Germinal center (tissue), 1 donor: ENCODE measurements at regions not wholly inside any gene's neighbourhood (a gene's known extent, or its start where the extent isn't known, plus 50 kb on each side); places are given as distances from the start of the nearest gene placed in this dataset.

ENCODE experiments used
- DNase-seq: peaks from one replicate; pipeline ENCODE4 v3.0.0; 2012; ENCODE audit warnings: mixed read lengths, low spot score

DNA sequence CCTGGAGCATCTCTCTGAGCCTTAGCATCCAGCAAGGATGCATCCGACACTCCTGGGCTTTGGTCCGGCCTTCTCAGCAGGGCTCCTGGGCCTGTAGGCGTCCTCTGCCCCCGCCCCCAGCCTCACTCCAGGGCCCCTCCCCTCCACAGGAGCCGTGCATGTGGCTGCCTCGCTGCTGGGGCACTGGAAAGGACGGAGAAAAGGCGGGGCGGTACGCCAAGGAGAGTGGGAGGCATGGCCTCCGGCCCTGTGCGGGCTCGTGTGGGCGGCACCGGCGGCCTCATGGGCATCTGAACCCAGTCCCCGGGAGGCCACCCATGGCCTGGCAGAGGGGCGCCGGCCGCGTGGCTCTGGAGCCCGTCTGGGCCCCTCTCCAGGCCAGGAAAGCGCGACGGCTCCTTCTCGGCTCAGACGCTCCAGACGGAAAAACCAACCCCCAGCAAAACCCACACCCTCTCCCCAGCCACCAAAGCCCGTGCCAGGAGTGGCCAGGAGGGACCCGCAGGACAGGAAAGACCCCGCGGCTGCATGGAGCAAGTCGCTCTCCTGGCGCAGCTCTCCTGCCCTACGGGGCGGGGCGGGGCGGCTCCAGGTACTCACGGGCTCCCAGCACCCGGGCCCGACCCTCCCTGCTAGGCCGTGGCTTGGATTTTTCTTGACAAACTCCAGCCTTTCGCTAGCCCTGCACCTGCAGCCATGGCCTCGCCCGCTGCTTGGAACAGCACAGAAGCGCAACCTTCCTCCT is 419.9 kb downstream of the QKI start:
- no peak for DNase-seq

DNA sequence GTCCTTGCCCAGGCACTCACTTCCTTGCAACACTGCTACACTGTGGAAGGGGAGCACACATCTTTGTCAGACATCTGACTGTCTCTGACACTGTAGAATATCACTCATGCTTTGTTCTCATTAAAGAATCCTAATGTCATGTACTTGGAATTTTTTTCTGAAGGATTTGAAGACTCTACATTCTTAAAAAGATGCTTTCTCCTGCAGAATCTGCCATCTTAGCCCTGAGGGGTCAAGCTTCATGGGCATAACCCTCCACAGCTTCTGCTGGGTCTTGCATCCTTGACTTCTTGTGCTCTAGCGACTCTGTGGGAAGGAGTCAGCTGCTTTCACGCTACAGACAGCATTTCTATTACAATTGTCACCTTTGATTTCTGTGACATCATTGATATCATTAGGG is 417.2 kb downstream of the QKI start:
- no peak for DNase-seq

DNA sequence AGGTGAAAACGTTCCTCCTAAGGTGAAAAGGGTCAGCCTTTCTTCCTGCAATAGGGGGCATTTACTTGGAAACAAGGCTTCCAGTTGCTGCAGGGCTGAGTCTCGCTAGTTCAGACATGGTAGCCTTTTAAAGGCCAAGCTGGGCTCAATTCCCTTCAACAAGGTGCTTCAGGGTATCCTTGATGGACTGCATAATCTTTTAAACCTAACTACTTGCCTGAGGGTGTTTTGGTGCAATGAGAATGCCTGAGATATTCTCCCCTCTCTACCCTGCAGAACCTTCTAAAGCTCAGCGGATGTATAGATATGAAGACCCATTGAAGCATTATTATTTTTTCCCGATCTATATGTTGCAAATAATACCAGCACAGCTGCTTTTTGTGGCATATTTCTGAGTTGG is 416.1 kb downstream of the QKI start:
- DNase-seq: no peak

DNA sequence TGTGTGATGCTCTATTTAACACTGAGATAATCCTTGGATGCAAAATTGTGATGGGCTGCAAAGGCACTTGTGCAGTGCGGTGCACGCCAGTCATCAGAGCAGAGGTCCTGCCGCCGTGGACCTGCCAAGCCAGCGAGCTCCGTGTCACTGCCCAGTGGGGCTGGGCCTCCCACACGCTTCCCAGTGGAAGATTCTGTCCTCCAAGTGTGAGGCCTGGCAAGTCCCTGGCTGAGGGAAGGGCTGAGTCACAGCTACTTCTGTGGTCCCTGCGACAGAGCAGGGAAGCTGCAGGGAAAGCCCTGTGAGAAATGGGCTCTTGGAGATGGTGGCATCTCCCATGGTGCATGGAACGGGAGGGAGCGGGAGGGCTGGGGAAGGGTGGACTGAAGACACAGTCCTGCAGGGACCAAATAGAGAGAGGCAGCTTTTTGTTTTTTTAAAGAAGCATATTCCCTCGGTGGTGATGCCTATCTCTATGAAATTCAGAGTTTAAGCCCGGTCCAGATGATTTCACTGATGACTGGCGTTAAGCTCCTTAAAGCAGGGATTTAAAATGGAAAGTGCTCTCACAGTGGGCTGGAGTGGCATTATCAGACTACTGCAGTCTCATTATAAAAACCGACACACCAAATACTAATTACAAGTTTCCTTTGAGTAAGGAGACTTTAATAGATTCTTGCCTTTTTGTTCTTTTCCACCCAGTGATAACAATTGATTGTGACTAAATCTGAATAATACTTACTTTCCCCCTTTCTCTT is 413.7 kb downstream of the QKI start:
- no peak for DNase-seq

DNA sequence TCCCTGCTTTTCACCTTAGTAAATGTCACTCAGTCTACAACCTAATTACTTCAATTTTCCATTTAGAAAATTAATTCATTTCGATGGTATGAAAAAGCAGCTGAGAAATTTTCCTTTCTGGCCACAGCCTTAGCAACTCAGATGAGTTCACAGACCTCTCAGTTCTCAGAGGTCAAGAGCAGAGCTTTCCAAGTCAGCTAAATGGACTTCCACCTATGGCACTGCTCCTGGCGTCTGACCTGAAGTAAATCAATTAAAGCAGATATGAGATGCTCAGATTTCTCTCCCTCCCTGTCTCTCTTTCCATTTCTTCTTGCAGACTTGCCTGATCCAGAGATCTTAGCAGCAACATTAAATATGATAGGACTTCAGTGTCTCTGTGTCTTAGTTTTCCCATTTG is 412.6 kb downstream of the QKI start:
- DNase-seq: no peak

DNA sequence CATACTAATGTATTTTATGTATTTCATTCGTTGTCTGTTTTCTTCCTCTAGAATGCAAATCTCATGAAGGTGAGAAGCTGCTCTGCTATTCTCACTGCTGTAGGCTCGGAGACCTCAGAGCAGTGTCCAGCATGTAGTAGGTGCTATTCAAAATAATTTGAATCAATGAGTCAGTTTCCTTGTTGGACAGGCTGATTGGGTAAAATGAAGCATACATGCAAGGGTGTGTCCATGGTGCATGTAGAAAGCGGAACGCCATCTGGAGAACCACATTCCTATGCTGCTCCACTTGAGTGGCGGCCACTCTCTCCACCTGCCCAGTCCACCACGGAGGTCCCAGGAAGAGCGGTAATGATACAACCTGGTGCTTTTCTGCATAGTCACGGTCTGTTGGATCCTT is 412.1 kb downstream of the QKI start:
- no peak for DNase-seq

DNA sequence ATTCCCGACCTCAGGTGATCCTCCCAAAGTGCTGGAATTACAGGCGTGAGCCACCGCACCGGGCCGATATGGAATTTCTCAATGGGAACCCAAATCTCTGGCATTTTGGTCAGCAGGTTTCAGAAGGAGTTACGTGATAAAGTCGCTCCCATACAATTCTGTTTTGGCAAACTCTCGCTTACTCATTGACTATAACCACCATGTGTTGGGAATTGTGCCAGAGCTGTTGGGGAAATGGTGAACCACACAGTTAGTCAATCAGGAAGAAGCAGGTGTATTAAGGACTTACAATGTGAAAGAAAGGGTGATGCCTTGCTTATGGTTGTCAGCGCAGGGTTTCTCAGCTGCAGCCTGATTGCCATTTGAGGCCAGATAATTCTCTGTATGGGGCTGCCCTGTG is 410.5 kb downstream of the QKI start:
- no peak for DNase-seq

DNA sequence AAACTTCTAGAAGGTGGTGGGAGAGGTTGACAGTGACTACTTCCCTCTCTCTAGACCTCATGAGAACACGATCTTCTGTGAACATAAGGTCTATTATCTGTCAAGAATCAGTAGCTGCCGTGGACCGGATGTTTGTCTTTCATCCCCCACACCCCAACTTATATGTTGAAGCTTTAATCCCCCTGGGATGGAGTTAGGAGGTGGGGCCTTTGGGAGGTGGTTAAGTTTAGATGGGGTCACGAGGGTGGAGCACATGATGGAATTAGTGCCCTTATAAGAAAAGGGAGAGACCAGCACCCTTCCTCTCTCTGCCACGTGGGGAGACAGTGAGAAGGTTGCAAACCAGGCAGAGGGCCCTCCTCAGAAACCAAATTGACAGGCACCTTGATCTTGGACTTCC is 409.1 kb downstream of the QKI start:
- DNase-seq: no peak

DNA sequence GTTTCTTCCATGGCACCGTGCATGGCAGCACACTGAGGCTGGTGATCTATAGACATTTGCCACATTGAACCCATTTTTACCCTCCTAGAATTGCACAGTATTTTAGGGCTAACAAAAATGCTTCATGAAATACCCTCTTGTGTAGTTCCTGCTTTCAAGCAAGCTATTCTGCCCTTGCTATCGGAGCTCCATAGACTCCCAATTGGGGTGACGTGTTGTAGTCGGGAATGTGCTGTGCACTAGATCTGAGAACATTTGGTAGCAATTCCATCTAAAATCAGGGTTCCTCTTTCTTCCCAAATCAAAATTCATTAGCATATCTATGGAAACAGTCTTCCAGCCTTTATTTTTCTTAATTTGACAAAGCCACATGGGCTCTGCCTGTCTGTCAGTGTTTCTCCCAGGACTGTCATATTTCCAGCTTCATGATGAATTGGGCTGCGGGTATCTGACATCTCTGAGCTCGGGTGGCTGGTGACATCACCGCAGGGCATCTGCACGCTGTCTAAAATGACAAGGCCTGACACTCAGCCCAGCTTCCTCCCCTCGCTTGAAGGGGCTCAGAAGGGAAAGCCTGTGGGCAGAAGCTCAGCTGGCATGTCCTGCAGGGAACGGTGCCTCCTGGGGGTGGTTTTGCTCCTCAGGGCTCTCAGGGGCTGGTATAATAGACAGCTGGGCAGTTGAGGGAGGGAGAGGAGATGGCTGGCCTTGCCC is 406.4 kb downstream of the QKI start:
- no peak for DNase-seq

DNA sequence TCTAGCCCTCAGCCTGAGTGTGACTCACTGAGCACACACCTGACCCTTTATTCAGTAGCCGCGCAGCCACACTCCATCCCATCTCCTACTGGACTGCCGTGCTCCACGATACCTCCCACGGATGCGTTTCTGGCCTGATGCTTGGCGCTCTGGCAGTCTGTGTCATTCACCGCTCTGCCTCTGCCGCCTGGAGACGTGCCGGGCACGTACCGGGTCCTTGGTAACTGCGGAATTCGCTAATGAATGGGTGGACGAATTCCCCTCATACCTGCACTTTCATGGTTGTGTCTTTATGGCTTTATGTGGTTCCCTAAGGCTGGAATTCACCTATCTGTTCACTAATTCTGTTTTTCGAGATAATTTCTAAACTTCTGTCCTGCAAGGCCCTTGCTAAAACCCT is 405.7 kb downstream of the QKI start:
- no peak for DNase-seq

DNA sequence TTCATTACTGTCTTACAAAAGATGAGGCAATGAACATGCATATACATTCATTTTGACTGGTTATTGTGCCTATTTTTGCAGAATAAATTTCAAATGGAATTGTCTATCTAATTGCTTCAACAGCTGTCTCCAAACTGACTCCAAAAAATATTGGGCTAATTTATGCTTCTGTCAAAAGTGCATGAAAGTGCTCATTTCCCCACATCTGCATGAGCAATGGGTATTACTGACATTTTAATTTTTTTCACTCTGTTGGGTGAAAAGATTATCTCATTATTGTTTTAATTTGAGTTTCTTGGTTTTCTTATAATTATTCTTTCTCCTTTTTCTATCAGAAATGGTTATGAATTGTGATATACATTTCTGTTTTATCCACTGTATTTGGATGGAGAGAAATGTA is 404.2 kb downstream of the QKI start:
- no peak for DNase-seq

DNA sequence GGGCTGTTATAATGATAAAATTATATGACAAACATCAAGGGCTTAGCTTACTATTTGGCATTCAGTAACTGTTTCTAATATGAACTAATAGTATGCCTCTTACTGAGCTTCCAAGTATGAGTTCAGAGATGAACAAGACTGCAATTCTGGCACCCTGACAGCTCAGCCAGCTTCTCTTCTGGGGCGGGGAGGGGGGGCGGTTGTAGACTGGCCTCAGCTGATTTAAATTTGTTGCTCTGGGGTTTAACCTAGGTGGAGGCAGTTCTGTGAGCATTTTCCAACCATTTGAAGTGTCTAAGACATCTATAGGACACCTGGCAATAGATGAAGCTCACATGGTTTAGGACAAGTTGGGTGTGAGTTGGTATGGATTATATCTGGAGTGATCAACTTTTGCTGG is 401.9 kb downstream of the QKI start:
- no peak for DNase-seq

DNA sequence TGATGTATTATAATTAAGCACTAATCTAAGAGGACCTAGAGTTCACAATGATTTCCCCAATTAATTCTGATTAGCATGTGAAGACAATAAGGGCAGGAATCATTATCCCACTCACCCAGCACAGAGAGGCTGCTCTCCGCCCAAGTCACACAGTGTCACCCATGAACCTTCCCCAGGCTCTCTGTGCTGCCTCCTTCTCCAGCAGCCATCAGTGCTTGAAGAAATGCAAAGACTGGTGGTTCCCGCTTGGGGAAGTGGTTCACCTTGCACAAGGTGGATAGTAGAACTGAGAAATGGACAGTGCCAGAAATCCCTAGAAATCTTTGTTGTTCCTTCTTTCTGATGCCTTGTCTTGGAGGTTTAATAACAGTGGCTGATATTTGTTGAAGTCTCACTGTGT is 401.3 kb downstream of the QKI start:
- DNase-seq: no peak

DNA sequence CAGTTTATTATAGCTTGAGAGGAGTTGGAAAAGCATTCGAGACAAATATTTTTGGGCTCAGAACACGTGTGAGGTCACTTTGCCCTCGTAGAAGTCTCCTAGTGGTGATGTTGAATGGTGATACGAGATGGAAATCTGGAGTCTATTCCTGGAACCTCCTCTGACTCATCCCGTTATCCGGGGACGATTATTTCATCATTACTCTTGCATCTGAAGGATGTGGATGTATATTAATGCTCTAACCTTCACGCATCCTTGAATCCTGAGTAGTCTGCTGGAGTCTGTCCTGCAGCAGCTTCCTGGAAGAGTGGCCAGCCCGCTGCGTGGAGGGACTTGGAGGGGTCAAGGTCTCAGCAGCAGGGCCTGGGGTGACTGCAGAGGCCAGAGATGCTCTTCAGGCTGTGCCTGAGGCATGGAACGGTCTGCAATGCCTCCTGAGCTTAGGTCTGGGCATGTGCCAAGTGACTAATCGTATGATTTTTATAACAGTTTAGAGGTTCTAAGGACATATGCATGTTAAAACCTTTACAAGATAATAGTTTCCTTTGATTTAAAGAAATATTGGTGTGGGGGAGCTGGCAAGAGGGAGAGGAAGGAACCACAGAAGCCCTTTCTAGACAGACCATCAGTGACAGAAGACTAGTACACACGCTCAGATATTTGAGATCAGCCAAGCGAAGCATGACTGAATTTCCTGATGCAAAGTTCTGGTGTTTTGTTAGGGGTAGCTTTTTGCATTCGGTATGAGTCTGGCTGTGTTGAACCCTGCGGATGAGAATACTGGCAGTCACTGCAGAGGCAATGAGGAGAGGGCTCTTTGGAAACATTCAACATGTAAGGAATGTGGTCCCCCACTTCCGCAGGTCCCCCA is 400.2 kb downstream of the QKI start:
- peak; percentile 41 for DNase-seq

DNA sequence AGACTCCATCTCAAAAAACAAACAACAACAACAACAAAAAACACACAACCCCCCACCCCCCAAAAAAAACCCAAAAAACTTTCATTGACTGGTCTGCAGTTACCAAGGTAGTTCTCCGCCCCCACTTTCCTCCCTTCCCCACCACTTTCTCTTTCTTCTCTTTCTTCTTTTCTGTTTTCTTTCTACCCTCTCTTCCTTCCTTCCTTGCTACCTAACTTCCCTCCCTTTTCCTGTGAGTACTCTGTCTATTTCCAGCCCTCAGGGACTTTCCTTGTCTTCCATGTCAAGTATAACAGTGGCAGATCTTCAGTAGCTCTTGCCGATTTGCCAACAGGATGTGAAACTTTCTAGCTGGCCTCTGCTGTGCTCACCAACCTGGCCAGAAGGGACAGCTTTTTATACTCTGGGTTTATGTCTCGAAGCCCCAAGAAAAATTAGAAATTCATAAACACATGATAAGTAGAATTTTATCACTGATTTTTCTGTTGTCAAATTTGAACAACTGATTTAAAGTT is 399.5 kb downstream of the QKI start:
- DNase-seq: peak; percentile 23

DNA sequence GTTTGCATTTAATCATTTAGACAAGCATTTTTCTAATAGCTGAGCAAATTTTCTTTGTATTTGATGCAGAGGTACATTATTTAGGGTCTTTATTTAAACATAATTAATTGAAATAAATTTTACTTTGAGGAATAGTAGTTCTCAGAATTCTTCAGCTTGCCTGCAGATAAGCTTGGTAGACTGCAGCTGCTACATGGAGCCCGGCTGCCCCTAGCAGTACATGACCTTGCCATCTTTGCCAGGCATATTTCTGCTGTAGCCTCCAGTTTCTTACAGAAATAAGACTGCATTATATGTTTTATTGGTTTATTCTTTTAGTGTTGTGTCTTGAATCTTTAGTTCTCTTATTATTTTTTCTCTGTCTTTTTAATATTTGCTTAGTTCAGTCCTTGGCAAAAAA is 396.8 kb downstream of the QKI start:
- no peak for DNase-seq

DNA sequence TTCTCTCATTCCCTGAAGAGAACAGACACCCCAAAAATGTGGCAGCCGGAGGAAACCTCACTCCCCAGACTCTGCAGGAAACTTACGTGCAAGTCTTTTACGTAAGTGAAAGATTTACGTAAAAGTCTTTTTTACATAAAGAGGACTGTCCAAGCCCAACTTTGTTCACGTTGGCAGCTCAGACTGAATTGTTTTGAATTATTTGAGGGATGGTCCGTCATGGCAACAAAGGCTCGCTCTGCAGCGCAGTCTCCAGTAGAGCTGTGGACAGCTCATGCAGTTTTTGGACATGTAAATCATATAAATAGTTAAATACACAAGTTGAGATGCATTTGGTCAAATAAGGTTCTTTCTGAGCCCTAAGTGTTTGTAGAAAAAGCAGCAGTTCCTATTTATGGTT is 394.8 kb downstream of the QKI start:
- no peak for DNase-seq

DNA sequence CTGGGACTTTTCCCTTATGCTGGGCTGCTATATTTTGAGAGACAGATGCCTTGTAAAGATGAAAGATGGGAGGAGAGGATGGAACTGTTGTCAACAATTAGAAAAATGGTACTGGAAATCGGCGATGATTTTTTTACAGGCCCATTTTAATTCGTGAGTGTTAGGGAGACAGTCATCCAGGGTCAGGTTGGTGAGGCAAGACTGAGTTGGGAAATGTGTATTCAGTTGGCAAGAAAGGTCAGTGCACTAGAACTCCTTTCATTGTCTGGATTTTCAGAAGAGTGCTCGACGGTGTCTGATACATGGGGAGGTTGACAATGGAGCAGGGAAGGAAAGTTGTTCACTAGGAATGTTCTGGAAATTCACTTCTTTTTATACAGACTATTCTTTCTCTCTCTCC is 394.4 kb downstream of the QKI start:
- no peak for DNase-seq

DNA sequence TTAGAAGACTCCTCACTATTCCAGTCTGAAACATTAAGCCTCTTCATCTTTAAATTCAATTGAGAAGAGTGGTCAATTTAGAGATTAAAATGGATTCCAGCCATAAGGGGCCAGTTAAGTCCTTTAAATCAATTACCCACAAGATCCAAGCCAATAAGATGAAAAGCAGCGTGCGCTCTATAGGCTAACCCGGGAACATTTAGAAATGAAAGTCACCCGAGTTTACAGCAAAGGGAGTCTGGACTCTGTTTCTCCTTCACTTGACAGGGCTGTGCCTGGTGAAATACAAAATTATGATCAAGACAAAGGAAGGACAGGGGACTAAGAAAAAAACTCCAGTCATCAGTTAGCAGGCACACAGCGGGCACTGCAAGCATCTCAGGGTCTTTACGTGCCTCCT is 393.7 kb downstream of the QKI start:
- DNase-seq: no peak

DNA sequence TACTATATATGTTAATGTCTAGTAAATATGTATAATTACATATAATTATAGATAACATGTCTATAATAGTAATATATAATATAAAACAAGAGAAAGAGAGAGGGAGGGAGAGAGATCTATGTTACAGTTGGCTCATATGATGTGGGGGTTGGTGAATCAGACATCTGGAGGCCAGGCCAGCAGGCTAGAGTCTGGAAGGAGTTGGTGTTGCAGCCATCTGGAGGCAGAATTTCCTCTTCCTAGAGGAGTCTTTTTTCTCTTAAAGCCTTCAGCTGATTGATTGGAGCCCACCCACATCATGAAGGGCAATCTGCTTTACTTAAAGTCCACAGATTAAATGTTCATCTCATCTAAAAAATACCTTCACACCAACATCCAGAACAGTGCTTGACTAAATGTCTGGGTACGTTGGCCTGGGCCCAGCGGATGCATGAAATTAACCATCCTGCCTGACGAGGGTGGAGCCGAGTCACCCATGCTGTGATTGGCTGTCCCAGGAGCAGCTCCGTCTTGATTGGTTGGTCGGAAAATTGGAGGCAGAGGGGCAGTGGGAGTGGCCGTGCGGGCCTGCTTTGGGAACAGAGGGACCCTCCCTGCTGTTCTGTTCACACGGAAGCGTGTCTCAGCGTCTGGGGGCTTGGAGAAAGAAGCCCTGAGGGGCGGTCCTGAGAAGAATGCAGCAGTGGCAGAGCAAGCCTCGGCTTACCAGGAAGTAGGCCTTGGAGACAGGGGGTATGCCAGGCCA is 392.4 kb downstream of the QKI start:
- DNase-seq: no peak

DNA sequence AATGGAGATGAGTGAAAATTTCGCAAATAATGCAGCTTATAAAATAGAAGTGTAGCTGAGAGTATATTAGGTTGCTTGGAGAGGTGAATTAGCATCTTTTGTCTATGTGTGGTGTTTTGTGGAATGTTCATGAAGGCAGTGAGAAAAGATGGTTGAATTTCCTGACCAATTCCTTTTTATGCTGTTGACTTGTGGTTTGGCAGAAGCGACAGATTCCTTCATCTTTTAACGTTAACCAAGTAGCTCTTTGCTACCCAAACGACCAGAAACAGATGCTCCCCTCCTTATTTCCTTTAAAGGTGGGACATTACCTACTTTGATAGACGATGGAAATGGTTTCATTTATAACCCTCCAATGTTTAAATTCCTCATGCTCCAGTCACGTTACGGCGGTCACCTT is 390.5 kb downstream of the QKI start:
- DNase-seq: no peak
